ENCODE measurements at regions not wholly inside any gene's neighbourhood (a gene's known extent, or its start where the extent isn't known, plus 50 kb on each side); places are given as distances from the start of the nearest gene placed in this dataset.

DNA sequence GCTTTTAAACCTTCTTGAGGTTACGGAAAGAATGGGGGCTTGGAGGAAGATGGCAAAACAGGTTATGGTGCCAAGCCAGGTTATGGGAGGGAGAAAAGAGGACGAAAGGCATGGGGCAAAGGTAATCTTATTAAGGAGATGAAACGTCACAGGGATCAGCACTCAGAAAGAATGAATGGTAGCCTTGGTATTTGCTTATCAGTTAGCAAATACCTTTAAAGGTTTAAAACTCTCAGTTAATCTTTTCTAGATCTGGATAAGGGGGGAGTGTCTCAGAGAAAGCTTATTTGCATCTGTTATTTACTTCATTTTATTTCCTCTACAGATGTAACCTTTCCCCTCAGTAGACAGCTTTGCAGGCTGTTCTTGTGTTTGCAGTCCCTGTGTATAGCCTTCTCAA, 55.5 kb upstream of the EEF1E1 start:
- DNase-seq: no peak
- in situ Hi-C loops (cut with HindIII; ENCODE audit: low pct_ligation_motif_present, low pct_unique_long_range_greater_than_20kb, low sequenced_read_pairs): no loop called here

DNA sequence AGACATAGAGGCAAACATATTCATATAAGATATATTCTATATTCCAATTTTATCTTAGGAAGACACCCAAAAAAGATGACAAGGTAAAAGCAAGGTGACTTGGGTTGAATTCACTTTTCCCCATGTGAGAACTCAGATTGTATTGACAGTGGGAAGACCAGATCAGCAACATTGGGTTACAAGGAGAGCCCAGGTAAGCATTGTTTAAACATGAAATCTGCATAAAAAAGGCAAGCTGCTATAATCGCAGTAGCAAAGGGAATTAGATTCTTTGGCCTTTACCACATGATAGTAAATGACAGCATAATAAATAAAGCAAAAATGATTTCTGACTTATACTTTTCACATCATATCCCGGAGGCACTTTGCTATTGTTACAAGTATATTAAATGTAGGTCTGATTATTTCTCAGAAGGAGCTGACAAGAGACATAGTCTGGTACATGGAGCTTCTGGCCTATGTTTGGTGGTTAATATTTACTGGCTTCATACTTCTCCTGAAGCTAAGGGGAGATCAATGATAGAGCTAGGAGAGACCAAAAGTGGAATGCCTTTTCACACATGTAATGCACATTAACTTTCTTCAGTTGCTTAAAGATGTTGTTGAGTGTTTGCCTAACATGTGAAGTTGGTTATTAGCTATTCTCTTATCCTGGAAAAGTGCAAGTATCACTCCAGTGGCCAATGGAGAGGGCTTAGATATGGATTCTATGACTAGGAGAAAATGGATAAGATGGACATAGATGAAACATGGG, 53.1 kb upstream of the EEF1E1 start:
- in situ Hi-C loops (cut with HindIII; ENCODE audit: low pct_ligation_motif_present, low pct_unique_long_range_greater_than_20kb, low sequenced_read_pairs): no loop called here

More for the DNA sequence above, 53.1 kb upstream of the EEF1E1 start:
- no peak for DNase-seq

All from ACHN (cell line).